ENCODE measurements at regions not wholly inside any gene's neighbourhood (a gene's known extent, or its start where the extent isn't known, plus 50 kb on each side); places are given as distances from the start of the nearest gene placed in this dataset.

DNA sequence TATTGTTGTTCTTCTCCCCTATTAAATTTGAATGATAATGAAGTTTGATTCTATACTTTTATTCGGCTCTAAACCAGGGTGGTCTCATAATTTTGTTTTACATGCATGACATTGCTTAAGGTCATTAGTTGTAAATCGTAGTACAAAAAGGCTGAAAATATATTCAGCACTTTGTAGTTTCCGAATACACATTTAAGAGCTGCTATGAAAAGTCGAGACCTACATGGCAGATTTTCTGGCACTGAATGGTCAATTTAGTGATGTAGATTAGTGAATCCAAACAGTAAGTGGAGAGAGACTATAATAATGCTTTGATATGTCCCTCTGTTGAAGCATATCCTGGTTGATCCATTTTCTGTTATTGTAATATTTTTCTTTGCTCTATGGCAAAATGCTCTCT lies 254.0 kb upstream of the SOX2 start:
- 83% methylated on average over 4 of the region's 4 CpGs; no CpG with 5 or more reads in 1 of the 2 experiments for WGBS, 2 experiments (ENCODE audit: extremely low coverage in 1 of 2, insufficient coverage in 1 of 2, insufficient read length in 1 of 2, insufficient replicate concordance in 2 of 2, low coverage in 1 of 2, low lambda C conversion rate in 2 of 2, missing lambda C conversion rate in 1 of 2)

More for the DNA sequence above, 254.0 kb upstream of the SOX2 start:
- H2BK15ac ChIP-seq (ENCODE audit: low read length): no peak overlapping the region
- H2BK5ac ChIP-seq (ENCODE audit: low read depth, low read length): no peak overlapping the region
- ChIA-PET CTCF (ENCODE audit: partially characterized antibody) (no interaction called here), POLR2A (ENCODE audit: partially characterized antibody) (no interaction called here)
- no peak overlapping the region for H2BK12ac ChIP-seq (ENCODE audit: low read depth, low read length)
- H3K4ac ChIP-seq (replicated peaks; ENCODE audit: insufficient read length, low read depth, low read length): no peak overlapping the region
- peaks cover 0 to 7% (median 1%) of the 10 kb centered on the region in 4 experiments; a peak in 2 of 7 replicates for H3K4me1 ChIP-seq (replicated peaks in 1 of 4; ENCODE audit: control insufficient read depth in 3 of 4, insufficient read depth in 4 of 4, low read length in 3 of 4)
- no peak overlapping the region for H3K18ac ChIP-seq (ENCODE audit: extremely low read depth, low read length)
- DNase-seq (ENCODE audit: low read depth in 1 of 2, low spot score in 2 of 2) (no peak), FAIRE-seq (no peak)
- H3K36me3 ChIP-seq (ENCODE audit: control insufficient read depth in 2 of 4, insufficient read depth in 4 of 4, low read length in 3 of 4): no peaks in the 10 kb centered on the region
- H2BK120ac ChIP-seq (replicated peaks; ENCODE audit: low read depth, low read length): no peak overlapping the region
- no peak overlapping the region for H3K27ac ChIP-seq (ENCODE audit: low read depth, low read length)
- no peak overlapping the region for H3K14ac ChIP-seq (ENCODE audit: insufficient read length)
- no peak overlapping the region for H4K91ac ChIP-seq (replicated peaks; ENCODE audit: insufficient read length, low read length)
- H4K5ac ChIP-seq (ENCODE audit: insufficient read length, low read depth, low read length): no peak overlapping the region
- H4K20me1 ChIP-seq (replicated peaks in 1 of 2; ENCODE audit: control insufficient read depth in 1 of 2, insufficient read depth in 2 of 2, low read length in 2 of 2): no peaks in the 10 kb centered on the region
- H3K23ac ChIP-seq (ENCODE audit: insufficient read length): no peak overlapping the region
- no peak overlapping the region for H3K9ac ChIP-seq (replicated peaks in 1 of 4; ENCODE audit: extremely low read depth in 1 of 4, low read depth in 3 of 4, low read length in 3 of 4)
- H3K79me2 ChIP-seq (ENCODE audit: control insufficient read depth in 1 of 2, insufficient read depth in 2 of 2, low read length in 2 of 2): no peaks in the 10 kb centered on the region
- no peaks in the 10 kb centered on the region for H3K79me1 ChIP-seq (ENCODE audit: low read depth, low read length)
- H2AK5ac ChIP-seq (ENCODE audit: low read depth, low read length): no peak overlapping the region
- H3K23me2 ChIP-seq (ENCODE audit: low read depth, low read length): no peaks in the 10 kb centered on the region
- H3K4me2 ChIP-seq (ENCODE audit: insufficient read depth in 1 of 2, low read depth in 2 of 2, low read length in 2 of 2): no peak overlapping the region
- H2AFZ ChIP-seq (ENCODE audit: low read length): no peak overlapping the region
- H3K56ac ChIP-seq (replicated peaks; ENCODE audit: insufficient read length, low read depth, low read length): no peak overlapping the region
- no peak overlapping the region for H3K4me3 ChIP-seq (ENCODE audit: extremely low read depth in 1 of 4, insufficient read depth in 2 of 4, low read depth in 3 of 4, low read length in 4 of 4)
- no peak overlapping the region for H4K8ac ChIP-seq (ENCODE audit: extremely low read depth, insufficient read depth, low read length)
- no peak overlapping the region for H2BK20ac ChIP-seq (ENCODE audit: low read length)
- no peak for TF ChIP-seq TEAD4 (IDR thresholded peaks at IDR 0.05; ENCODE audit: low read depth, low read length)
- no peak for TF ChIP-seq SP1 (IDR thresholded peaks at IDR 0.05; ENCODE audit: low read depth, low read length)
- TF ChIP-seq CEBPB (IDR thresholded peaks at IDR 0.05; ENCODE audit: low read depth, low read length): no peak
- TF ChIP-seq SIX5 (IDR thresholded peaks at IDR 0.05; ENCODE audit: low read depth, low read length): no peak
- no peak for TF ChIP-seq SIRT6 (IDR thresholded peaks at IDR 0.05; ENCODE audit: low read length)
- TF ChIP-seq, protein P1, sequence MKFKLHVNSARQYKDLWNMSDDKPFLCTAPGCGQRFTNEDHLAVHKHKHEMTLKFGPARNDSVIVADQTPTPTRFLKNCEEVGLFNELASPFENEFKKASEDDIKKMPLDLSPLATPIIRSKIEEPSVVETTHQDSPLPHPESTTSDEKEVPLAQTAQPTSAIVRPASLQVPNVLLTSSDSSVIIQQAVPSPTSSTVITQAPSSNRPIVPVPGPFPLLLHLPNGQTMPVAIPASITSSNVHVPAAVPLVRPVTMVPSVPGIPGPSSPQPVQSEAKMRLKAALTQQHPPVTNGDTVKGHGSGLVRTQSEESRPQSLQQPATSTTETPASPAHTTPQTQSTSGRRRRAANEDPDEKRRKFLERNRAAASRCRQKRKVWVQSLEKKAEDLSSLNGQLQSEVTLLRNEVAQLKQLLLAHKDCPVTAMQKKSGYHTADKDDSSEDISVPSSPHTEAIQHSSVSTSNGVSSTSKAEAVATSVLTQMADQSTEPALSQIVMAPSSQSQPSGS (IDR thresholded peaks at IDR 0.05; ENCODE audit: low read length): no peak
- no peak for TF ChIP-seq EZH2 (IDR thresholded peaks at IDR 0.05; ENCODE audit: low read depth, low read length, severe bottlenecking)
- TF ChIP-seq POU5F1 (IDR thresholded peaks at IDR 0.05; ENCODE audit: low read depth, low read length): no peak
- no peak for TF ChIP-seq RFX5 (IDR thresholded peaks at IDR 0.05; ENCODE audit: borderline replicate concordance, low read depth, low read length)
- no peak for TF ChIP-seq POLR2AphosphoS5 (IDR thresholded peaks at IDR 0.05; ENCODE audit: low read depth, low read length)
- no peak for TF ChIP-seq RAD21 (IDR thresholded peaks at IDR 0.05 in 1 of 2, conservative IDR thresholded peaks at IDR 0.05 in 1 of 2; ENCODE audit: low read depth in 2 of 2, low read length in 2 of 2)
- TF ChIP-seq KDM5A (IDR thresholded peaks at IDR 0.05; ENCODE audit: low read length): no peak
- no peak for TF ChIP-seq BRCA1 (IDR thresholded peaks at IDR 0.05; ENCODE audit: low read depth, low read length)
- no peak for TF ChIP-seq CBX5 (IDR thresholded peaks at IDR 0.05; ENCODE audit: low read depth, low read length)
- no peaks in the 10 kb centered on the region for H3K27me3 ChIP-seq (replicated peaks in 1 of 4; ENCODE audit: control insufficient read depth in 3 of 4, extremely low read depth in 1 of 4, insufficient read depth in 3 of 4, low read length in 3 of 4)
- no peaks in the 10 kb centered on the region for H3K9me3 ChIP-seq (ENCODE audit: insufficient read depth in 2 of 2, low read depth in 1 of 2, low read length in 1 of 2)
